ENCODE measurements at regions not wholly inside any gene's neighbourhood (a gene's known extent, or its start where the extent isn't known, plus 50 kb on each side); places are given as distances from the start of the nearest gene placed in this dataset.

GRCh38 chr5:124880903-124881697 is 134.7 kb upstream of the ZNF608 start:
- TF ChIP-seq ZNF274 (IDR thresholded peaks at IDR 0.05; ENCODE audit: low read depth, low read length): no peak
- no peak for TF ChIP-seq YY1 (IDR thresholded peaks at IDR 0.05; ENCODE audit: insufficient read depth, insufficient read length)
